B cell (primary cell): ENCODE measurements at regions not wholly inside any gene's neighbourhood (a gene's known extent, or its start where the extent isn't known, plus 50 kb on each side); places are given as distances from the start of the nearest gene placed in this dataset.

Source experiments
- EZH2 ChIP-seq: IDR thresholded peaks from 2 replicates; pipeline ENCODE4 v1.6.1; 2012; ENCODE audit warnings: borderline replicate concordance, low read depth, mild to moderate bottlenecking, moderate library complexity, low read length; ENCODE audit not compliant: insufficient read depth, poor library complexity, severe bottlenecking
- TF ChIP-seq, protein P1 (sequence below): fragments of 200-600 bp; IDR thresholded peaks from one replicate; pipeline ENCODE4 v1.8.0; 2022; ENCODE audit warnings: antibody characterized with exemption, mild to moderate bottlenecking

GRCh38 chr2:210768329-210768910 is 212.0 kb downstream of the CPS1 start:
- TF ChIP-seq, protein P1, sequence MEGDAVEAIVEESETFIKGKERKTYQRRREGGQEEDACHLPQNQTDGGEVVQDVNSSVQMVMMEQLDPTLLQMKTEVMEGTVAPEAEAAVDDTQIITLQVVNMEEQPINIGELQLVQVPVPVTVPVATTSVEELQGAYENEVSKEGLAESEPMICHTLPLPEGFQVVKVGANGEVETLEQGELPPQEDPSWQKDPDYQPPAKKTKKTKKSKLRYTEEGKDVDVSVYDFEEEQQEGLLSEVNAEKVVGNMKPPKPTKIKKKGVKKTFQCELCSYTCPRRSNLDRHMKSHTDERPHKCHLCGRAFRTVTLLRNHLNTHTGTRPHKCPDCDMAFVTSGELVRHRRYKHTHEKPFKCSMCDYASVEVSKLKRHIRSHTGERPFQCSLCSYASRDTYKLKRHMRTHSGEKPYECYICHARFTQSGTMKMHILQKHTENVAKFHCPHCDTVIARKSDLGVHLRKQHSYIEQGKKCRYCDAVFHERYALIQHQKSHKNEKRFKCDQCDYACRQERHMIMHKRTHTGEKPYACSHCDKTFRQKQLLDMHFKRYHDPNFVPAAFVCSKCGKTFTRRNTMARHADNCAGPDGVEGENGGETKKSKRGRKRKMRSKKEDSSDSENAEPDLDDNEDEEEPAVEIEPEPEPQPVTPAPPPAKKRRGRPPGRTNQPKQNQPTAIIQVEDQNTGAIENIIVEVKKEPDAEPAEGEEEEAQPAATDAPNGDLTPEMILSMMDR, result no peak
- no peak for TF ChIP-seq EZH2
